ENCODE measurements at regions not wholly inside any gene's neighbourhood (a gene's known extent, or its start where the extent isn't known, plus 50 kb on each side); places are given as distances from the start of the nearest gene placed in this dataset.

- DNase-seq (ENCODE audit: low spot score): no peak
Observed at GRCh38 chr5:40414922-40415321, 264.8 kb upstream of the PTGER4 start.

GRCh38 chr5:40413743-40414142, 266.0 kb upstream of the PTGER4 start:
- DNase-seq (ENCODE audit: low spot score): no peak

GRCh38 chr5:40412771-40413170, 266.9 kb upstream of the PTGER4 start:
- DNase-seq (ENCODE audit: low spot score): no peak

- peak; percentile 71 for DNase-seq (ENCODE audit: low spot score)
Observed at GRCh38 chr5:40410964-40411635, 268.6 kb upstream of the PTGER4 start.

- DNase-seq (ENCODE audit: low spot score): peak; percentile 53
Observed at GRCh38 chr5:40410231-40410861, 269.4 kb upstream of the PTGER4 start.

- DNase-seq (ENCODE audit: low spot score): no peak
Observed at GRCh38 chr5:40409601-40410000, 270.1 kb upstream of the PTGER4 start.

- DNase-seq (ENCODE audit: low spot score): no peak
Observed at GRCh38 chr5:40406741-40407211, 272.9 kb upstream of the PTGER4 start.

GRCh38 chr5:40405996-40406740, 273.5 kb upstream of the PTGER4 start:
- peak; percentile 51 for DNase-seq (ENCODE audit: low spot score)

GRCh38 chr5:40405230-40405629, 274.5 kb upstream of the PTGER4 start:
- no peak for DNase-seq (ENCODE audit: low spot score)

GRCh38 chr5:40404613-40405012, 275.1 kb upstream of the PTGER4 start:
- DNase-seq (ENCODE audit: low spot score): no peak

- no peak for DNase-seq (ENCODE audit: low spot score)
Observed at GRCh38 chr5:40402007-40402364, 277.7 kb upstream of the PTGER4 start.

GRCh38 chr5:40401284-40402006, 278.3 kb upstream of the PTGER4 start:
- DNase-seq (ENCODE audit: low spot score): no peak

GRCh38 chr5:40400245-40400644, 279.5 kb upstream of the PTGER4 start:
- no peak for DNase-seq (ENCODE audit: low spot score)

GRCh38 chr5:40399349-40399748, 280.4 kb upstream of the PTGER4 start:
- no peak for DNase-seq (ENCODE audit: low spot score)

GRCh38 chr5:40397976-40398375, 281.7 kb upstream of the PTGER4 start:
- no peak for DNase-seq (ENCODE audit: low spot score)

- DNase-seq (ENCODE audit: low spot score): no peak
Observed at GRCh38 chr5:40397091-40397490, 282.6 kb upstream of the PTGER4 start.

- no peak for DNase-seq (ENCODE audit: low spot score)
Observed at GRCh38 chr5:40396317-40396716, 283.4 kb upstream of the PTGER4 start.

- no peak for DNase-seq (ENCODE audit: low spot score)
Observed at GRCh38 chr5:40395251-40395650, 284.5 kb upstream of the PTGER4 start.

GRCh38 chr5:40394698-40395097, 285.0 kb upstream of the PTGER4 start:
- DNase-seq (ENCODE audit: low spot score): no peak

GRCh38 chr5:40391642-40392041, 288.1 kb upstream of the PTGER4 start:
- no peak for DNase-seq (ENCODE audit: low spot score)

- no peak for DNase-seq (ENCODE audit: low spot score)
Observed at GRCh38 chr5:40390281-40391149, 289.2 kb upstream of the PTGER4 start.

Measured in umbilical cord (tissue), 1 donor.